SH-SY5Y (cell line): ENCODE measurements at regions not wholly inside any gene's neighbourhood (a gene's known extent, or its start where the extent isn't known, plus 50 kb on each side); places are given as distances from the start of the nearest gene placed in this dataset.

Experiments
- GATA2 ChIP-seq: IDR thresholded peaks from 2 replicates; pipeline ENCODE4 v1.6.1; 2011; ENCODE audit warnings: mild to moderate bottlenecking, low read depth, low read length
- GATA3 ChIP-seq: IDR thresholded peaks from 2 replicates; pipeline ENCODE4 v1.6.1; 2011; ENCODE audit warnings: low read depth, mild to moderate bottlenecking, low read length, moderate library complexity

DNA sequence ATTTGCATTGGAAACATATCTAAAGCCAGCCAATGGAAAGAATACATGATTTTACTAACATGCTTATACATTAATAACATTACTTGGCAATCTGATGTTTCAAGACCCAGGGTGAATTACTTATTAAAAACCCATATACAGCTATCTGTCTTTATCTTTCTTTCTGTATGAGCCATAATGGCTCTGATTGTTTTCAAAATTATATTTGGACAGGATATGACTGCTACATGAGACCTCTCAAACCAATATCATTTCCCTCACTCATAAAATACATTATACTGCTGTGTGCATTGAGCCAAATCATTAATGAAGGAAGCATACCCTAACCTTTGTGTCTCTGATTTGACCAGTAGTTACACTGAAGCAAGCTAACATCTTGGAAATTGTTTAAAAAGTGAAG lies 205.9 kb upstream of the DPYD start:
- no peak for TF ChIP-seq GATA3
- no peak for TF ChIP-seq GATA2

DNA sequence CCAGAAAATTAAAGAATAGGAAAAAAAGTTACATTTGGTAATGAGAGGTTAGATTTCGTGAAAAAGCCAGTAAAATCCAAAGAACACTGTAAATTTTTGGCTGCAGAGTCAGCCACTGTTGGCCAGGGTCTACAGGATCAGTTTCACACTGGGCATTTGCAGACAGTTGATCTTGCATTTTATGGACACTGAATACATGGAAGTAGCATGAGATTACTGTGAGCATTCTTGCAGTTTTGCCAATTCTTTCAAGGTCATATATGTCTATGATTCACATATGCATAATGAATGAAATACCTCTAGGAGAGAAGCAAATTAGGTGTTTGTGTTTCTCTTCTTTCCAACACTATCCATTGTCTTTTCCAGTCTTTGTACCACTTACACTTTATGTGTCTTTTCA lies 200.8 kb upstream of the DPYD start:
- TF ChIP-seq GATA2 (no peak), GATA3 (no peak)

DNA sequence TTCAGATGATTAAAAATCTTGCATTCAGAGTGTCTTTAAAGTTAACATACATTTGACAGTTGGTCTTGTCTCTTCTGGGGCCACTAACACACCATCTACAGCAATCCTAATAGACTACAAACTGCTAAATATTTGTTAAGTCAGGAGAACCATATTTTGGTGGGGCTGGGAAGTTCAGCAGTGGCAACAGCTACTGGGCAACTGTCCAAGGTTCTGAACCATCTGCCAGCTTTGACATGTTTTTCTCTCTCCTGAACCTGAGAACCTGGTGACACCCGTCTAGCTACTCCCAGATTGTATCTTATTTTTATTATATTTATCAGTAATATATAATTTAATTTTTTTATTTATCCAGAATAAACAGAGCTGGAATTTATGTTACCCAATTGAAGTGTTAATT lies 199.0 kb upstream of the DPYD start:
- TF ChIP-seq GATA2, result no peak
- no peak for TF ChIP-seq GATA3

DNA sequence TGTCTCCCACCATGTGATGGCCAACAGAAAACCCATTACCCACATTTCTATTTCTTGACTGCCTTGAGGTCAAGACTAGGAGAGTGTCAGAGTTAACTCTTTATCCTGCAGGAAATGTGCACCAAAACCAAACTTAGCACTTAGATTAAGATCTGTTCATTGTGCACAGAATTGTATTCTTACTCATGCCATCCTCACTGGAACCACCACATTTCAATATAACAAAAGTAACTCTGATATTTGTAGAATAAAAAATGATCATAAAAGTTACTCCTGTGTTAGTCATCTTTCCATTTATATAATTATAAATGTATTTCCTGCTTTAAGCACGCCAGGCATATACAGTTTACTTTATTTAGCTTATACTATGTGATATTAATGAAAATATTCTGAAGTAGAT lies 193.0 kb upstream of the DPYD start:
- TF ChIP-seq GATA2 (no peak), GATA3 (no peak)

DNA sequence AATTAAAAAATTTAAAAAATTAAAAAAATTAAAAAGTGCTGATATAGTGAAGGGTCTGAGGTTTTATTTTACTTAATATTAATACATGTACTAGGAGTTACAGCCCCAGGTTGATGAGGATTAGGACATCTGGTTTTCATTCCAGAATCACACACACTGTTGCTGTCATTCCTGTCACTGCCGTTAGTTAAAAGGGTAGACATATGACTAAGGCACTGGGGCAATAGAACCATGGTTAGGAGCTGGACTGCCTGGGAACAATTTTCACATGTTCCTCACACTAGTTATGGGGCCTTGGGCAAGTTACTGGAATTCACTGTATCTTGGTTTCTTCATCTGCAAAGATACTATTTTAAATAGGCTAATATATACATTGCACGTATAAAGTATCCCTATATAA lies 191.8 kb upstream of the DPYD start:
- TF ChIP-seq GATA3 (no peak), GATA2 (no peak)

DNA sequence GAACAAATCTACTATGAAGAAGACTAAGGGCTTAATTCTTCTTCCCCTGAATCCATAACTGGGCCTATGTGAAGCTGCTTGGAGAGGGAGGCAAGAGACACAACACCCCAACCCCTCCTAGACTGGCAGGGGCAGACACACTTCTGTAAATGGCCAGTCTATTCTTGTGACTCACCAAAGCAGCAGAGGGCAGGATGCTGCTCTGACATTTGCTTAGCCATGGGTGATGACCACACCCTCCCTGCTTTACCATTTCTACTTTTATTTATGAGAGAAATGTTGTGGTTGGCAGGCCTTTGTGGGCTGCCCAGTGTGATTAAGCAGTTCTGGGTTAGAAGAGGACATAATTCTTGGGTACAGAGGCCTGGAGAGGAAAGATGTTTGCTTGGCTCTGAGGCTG lies 189.8 kb upstream of the DPYD start:
- TF ChIP-seq GATA2 (no peak), GATA3 (no peak)

DNA sequence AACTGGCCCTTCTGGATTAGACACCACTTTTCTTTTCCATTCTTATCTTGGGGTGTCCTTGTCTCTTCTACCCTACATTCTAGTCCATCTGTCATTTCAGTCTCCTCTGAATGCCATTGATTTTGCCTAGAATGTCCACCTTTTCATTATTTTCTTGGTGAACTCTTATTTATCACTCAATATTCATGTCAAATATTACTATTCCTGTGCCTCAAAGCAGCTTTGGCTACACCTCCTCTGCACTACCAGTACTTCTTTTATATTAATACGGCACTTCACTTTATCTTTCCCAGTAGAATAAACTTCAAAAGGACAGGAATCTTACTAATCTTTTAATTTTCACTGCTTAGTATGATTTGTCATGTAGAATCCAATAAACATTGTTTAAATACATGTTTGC lies 186.4 kb upstream of the DPYD start:
- TF ChIP-seq GATA2, result no peak
- no peak for TF ChIP-seq GATA3

DNA sequence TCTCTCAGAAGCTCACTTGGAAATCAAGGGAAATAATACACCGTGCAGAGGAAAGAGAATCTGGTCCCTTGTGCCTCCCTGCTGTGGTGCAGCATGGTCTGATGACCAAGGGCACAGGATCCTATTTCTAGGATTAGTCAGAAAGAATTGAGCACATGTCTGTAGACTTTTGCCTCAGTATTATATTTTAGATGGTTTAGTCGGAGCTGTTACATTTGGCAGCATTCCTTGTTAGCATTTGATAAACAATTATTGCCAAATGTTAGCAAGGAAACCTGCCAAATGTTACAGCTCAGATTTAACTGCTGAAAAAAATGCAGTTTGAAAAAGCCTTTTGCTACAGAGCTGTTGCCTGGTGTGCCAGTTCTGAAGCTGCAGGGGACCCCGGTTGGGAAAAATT lies 183.5 kb upstream of the DPYD start:
- TF ChIP-seq GATA2 (no peak), GATA3 (no peak)

DNA sequence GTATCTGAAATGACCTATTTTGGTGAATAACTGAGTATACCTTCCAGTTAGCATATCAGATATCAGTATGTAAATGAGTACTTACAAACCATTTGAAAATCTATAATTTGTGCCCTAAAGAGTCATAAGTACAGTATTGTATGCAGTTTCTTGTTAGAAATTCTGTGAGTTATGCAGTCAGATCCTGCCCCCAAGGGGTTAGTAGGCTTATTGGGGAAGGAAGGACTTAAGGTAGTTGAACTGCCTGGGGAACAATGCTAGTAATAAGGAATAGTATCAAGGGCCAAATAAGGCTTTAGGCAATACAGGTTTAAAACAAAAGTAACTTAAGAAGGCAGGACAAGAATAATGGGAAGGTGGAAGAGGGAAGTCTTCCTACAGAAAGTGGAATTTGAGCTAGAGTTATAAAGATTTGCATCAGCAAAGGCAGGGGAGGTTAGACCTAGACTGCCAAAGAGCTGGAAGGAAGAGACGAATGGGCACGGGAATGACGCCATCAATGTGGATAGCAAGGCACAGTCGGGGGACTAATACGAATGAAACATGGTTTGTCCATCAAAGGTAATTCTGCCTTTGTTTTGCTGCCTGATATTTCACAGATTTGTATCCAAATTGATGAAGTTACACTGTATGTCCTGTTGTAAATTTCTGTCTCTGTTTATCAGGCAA lies 182.9 kb upstream of the DPYD start:
- TF ChIP-seq GATA3 (no peak), GATA2 (no peak)

DNA sequence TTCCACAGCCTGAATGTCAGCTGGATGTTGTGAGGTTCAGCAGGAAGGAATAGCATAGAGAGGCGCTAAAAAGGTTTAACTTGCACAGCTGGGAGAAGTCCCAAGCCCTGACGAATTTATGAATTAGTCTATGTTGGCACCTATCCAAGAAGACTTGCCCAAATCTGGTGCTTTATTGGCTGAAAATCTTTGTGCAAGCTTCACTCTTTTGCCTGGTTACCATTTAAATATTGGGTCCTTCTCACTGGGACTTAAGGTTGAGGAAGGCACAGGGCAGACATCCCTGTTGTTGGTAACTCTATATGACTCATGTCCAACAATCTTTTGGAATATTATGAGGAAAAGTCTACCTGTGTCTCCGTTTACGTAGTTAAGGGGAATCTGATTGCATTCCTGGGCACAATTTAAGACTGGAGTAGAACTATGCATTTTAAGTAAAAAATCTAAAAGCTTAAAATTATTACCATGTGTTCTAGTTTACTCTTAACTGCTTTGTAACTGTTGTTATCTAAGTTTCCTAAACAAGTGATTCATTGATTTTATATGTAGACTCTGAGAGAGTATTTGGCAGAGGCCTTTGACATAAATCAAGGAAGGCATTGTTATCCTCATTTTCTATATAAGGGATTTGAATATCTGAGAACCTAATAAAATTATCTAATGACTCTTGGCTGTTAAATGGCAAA lies 181.7 kb upstream of the DPYD start:
- TF ChIP-seq GATA3 (no peak), GATA2 (no peak)

DNA sequence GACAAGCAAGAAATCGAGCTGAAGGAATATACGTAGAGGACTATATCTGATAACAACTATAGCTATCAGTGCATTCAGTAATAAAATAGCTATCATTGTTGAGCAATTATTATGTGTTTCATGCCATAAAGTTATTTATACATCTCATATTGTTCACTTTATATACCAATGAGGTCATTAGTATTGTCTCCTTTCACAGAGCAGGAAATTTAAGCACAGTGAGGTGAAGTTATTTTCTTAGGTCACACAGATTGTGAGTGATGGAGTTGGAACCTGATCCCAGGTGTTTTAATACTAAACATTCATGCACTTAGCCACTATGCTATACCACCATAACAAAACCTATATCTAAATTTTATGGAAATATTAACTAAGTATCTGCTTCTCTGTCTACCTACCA lies 180.5 kb upstream of the DPYD start:
- TF ChIP-seq GATA2 (no peak), GATA3 (no peak)

DNA sequence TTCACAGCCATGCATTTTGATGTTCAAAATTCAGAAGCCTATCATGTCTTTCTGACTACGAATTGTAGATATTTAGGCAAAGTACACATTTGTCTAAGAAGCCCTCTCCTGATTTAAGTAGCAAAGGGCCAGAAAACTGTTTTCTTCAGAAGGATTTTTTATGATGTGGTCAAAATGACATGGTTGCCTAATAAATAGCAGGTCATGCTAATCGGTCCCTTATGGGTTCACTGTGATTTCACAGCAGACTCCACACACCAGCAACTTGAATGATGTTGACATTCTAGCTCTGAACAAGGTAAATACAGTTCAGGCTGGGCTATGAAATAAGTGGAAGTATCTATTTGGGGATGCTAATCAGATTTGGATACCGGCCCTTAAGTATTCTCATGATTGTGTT lies 178.7 kb upstream of the DPYD start:
- TF ChIP-seq GATA2 (no peak), GATA3 (no peak)

DNA sequence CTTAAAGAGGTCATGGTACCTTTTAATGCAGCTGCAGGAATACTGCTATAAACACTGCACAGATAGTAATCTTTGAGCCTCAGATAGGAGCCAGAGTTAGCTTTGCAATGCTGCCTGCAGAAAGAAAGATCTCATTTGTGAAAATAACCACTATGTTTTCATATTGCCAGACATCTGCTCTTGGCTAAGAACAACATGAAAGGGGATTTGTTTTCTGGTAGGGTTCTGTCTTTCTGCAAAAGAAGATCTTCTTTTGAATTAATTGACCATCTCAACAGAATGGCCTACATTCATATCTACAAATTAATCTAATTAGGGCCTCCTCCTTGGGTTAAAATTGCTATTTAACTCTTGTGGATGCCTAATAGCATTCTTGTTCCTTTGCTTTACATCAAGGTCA lies 177.6 kb upstream of the DPYD start:
- TF ChIP-seq GATA2 (peak; percentile 93), GATA3 (peak; percentile 92)

DNA sequence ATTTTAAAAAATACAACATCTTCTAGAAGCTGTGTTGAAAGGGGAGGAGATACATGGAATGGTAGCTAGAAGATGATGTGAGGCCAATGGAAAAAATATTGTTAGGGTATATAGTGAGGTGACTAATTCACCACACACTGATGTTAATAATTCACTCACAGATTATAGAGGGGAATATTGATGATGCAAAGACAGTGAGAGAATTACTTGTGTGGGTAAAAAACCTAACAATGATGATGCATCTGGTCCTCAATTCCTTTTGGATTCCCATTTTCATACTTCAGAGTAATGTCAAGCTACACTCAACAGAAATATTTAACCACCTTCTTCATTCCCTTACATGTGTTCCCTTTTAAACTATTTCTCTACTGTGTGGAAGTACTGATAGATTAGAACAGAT lies 169.5 kb upstream of the DPYD start:
- TF ChIP-seq GATA2 (no peak), GATA3 (no peak)

DNA sequence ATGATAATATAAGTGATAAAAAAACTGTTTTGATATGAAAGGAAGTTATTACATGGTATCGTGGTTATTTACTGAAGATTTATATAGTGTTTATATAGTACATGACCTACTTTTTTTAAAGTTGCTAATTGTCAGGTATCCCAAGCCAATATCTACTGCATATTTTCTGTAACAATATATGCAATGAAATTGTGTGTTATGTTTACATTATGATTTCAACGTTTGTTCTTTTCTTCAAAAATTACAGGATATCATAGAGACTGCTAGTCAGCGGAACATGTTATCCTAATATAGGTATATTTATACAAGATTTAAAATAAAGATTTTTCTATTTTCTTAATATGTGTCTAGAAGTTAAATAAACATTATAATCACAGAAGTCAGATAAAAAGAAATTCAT lies 167.5 kb upstream of the DPYD start:
- TF ChIP-seq GATA3 (no peak), GATA2 (no peak)
